ENCODE measurements at regions not wholly inside any gene's neighbourhood (a gene's known extent, or its start where the extent isn't known, plus 50 kb on each side); places are given as distances from the start of the nearest gene placed in this dataset.

DNA sequence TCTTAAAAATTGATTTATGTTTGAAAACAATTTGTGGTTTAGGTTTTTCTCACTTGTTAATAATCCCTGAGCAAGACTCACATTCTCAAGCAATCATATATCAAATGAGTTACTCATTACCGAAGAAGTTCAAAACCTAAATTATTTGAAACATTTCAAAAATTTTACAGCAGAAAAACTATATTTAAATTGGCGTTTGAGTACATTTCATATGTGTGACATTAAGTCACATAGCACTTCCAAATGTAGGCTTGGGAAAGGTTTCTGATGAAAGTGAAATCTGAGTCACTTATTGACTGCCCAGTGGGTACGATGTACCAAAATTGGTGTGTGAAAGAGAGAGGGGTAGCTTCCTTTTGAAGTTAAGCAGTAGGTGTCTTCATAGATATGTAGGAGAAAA, 411.4 kb upstream of the SGCD start:
- RAD21 ChIA-PET (ENCODE audit: low non-redundant PET in 1 of 2, low total read pairs in 2 of 2, uncharacterized antibody in 2 of 2, unreplicated experiment in 2 of 2), result no interaction called here
- Histone ChIP-seq H3K4me1 (ENCODE audit: control insufficient read depth in 1 of 2, insufficient read depth in 2 of 2, low read length in 2 of 2) (no peaks in the 10 kb centered on the region), H3K9me2 (ENCODE audit: insufficient read depth) (no peaks in the 10 kb centered on the region), H3K27ac (ENCODE audit: low read depth, low read length) (no peak overlapping the region), H3K9me3 (ENCODE audit: control insufficient read depth in 1 of 2, insufficient read depth in 1 of 2, low read depth in 1 of 2, low read length in 2 of 2) (peaks cover 0 to 7% of the 10 kb centered on the region in 2 experiments; a peak in 2 of 4 replicates), H4K20me1 (ENCODE audit: insufficient read depth) (no peaks in the 10 kb centered on the region), H2AFZ (ENCODE audit: low read depth, low read length, poor library complexity, severe bottlenecking) (no peak overlapping the region), H3K4me3 (replicated peaks in 1 of 2; ENCODE audit: low read depth in 1 of 2, low read length in 2 of 2) (no peak overlapping the region), H3K36me3 (ENCODE audit: control insufficient read depth in 1 of 2, insufficient read depth in 2 of 2, low read length in 2 of 2) (no peaks in the 10 kb centered on the region), H3K4me2 (ENCODE audit: low read length) (no peak overlapping the region), H3K9ac (ENCODE audit: low read length) (no peak overlapping the region), H3K27me3 (ENCODE audit: insufficient read depth, low read length) (no peaks in the 10 kb centered on the region), H3K79me2 (ENCODE audit: insufficient read depth, low read length) (no peaks in the 10 kb centered on the region)
- DNase-seq (ENCODE audit: low read depth, low spot score) (no peak), ATAC-seq (no peak)
- intact Hi-C loops (cut with micrococcal nuclease), result no loop called here
- TF ChIP-seq POLR2AphosphoS5 (IDR thresholded peaks at IDR 0.05; ENCODE audit: low read depth, low read length) (no peak), EGR1 (IDR thresholded peaks at IDR 0.05; ENCODE audit: low read depth) (no peak), ZNF274 (IDR thresholded peaks at IDR 0.05; ENCODE audit: low read depth, low read length) (no peak), YY1 (IDR thresholded peaks at IDR 0.05; ENCODE audit: extremely low read depth, insufficient replicate concordance, low read depth, low read length) (no peak)
- TF ChIP-seq, protein P1, sequence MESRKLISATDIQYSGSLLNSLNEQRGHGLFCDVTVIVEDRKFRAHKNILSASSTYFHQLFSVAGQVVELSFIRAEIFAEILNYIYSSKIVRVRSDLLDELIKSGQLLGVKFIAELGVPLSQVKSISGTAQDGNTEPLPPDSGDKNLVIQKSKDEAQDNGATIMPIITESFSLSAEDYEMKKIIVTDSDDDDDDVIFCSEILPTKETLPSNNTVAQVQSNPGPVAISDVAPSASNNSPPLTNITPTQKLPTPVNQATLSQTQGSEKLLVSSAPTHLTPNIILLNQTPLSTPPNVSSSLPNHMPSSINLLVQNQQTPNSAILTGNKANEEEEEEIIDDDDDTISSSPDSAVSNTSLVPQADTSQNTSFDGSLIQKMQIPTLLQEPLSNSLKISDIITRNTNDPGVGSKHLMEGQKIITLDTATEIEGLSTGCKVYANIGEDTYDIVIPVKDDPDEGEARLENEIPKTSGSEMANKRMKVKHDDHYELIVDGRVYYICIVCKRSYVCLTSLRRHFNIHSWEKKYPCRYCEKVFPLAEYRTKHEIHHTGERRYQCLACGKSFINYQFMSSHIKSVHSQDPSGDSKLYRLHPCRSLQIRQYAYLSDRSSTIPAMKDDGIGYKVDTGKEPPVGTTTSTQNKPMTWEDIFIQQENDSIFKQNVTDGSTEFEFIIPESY (IDR thresholded peaks at IDR 0.05; ENCODE audit: extremely low read depth, insufficient replicate concordance, low read length), result no peak
- TF ChIP-seq, protein P2, sequence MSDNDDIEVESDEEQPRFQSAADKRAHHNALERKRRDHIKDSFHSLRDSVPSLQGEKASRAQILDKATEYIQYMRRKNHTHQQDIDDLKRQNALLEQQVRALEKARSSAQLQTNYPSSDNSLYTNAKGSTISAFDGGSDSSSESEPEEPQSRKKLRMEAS (IDR thresholded peaks at IDR 0.05), result no peak
- POLR2A ChIA-PET, result no interaction called here
- CTCF ChIA-PET, result no interaction called here
- no TSS peak for BruUV-seq (replicated peaks)

DNA sequence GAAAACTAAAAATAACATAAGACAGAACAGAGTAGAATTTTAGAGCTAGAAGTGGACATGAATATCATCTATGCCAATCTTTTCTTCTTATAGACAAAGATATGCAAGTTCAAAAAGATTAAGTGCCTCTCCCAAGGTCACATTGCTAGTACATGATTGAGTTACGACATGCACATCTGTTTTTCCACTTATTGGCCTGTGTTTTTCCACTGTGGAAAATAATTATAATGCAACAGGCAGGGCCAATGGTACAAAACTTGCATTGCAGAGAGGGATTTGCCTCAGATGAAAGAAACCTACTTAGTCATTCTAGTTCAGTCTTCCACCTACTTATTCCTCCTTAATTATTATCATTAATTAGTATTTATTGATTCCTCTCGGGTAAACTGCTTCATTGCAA, 407.8 kb upstream of the SGCD start:
- Histone ChIP-seq H3K4me1 (ENCODE audit: control insufficient read depth in 1 of 2, insufficient read depth in 2 of 2, low read length in 2 of 2) (no peaks in the 10 kb centered on the region), H3K79me2 (ENCODE audit: insufficient read depth, low read length) (no peaks in the 10 kb centered on the region), H3K36me3 (ENCODE audit: control insufficient read depth in 1 of 2, insufficient read depth in 2 of 2, low read length in 2 of 2) (no peaks in the 10 kb centered on the region), H2AFZ (ENCODE audit: low read depth, low read length, poor library complexity, severe bottlenecking) (no peak overlapping the region), H3K27me3 (ENCODE audit: insufficient read depth, low read length) (no peaks in the 10 kb centered on the region), H4K20me1 (ENCODE audit: insufficient read depth) (no peaks in the 10 kb centered on the region), H3K4me2 (ENCODE audit: low read length) (no peak overlapping the region), H3K9me2 (ENCODE audit: insufficient read depth) (no peaks in the 10 kb centered on the region), H3K27ac (ENCODE audit: low read depth, low read length) (no peak overlapping the region), H3K4me3 (replicated peaks in 1 of 2; ENCODE audit: low read depth in 1 of 2, low read length in 2 of 2) (no peak overlapping the region), H3K9me3 (ENCODE audit: control insufficient read depth in 1 of 2, insufficient read depth in 1 of 2, low read depth in 1 of 2, low read length in 2 of 2) (peaks cover 0 to 7% of the 10 kb centered on the region in 2 experiments; a peak in 2 of 4 replicates), H3K9ac (ENCODE audit: low read length) (no peak overlapping the region)
- ChIA-PET CTCF (no interaction called here), RAD21 (ENCODE audit: low non-redundant PET in 1 of 2, low total read pairs in 2 of 2, uncharacterized antibody in 2 of 2, unreplicated experiment in 2 of 2) (no interaction called here), POLR2A (no interaction called here)
- DNase-seq (ENCODE audit: low read depth, low spot score), result no peak
- BruUV-seq (replicated peaks), result no TSS peak
- no peak for ATAC-seq
- intact Hi-C loops (cut with micrococcal nuclease), result no loop called here
- TF ChIP-seq, protein P3, sequence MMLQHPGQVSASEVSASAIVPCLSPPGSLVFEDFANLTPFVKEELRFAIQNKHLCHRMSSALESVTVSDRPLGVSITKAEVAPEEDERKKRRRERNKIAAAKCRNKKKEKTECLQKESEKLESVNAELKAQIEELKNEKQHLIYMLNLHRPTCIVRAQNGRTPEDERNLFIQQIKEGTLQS (IDR thresholded peaks at IDR 0.05), result no peak
- TF ChIP-seq EZH2 (IDR thresholded peaks at IDR 0.05), result no peak
- TF ChIP-seq FOSL1 (IDR thresholded peaks at IDR 0.05; ENCODE audit: low read depth), result no peak
- no peak for TF ChIP-seq POLR2AphosphoS5 (IDR thresholded peaks at IDR 0.05; ENCODE audit: low read depth, low read length)
- no peak for TF ChIP-seq CEBPB (IDR thresholded peaks at IDR 0.05; ENCODE audit: low read depth)
- TF ChIP-seq, protein P1 (IDR thresholded peaks at IDR 0.05; ENCODE audit: extremely low read depth, insufficient replicate concordance, low read length), result no peak
- no peak for TF ChIP-seq CBX3 (IDR thresholded peaks at IDR 0.05; ENCODE audit: low read depth)
- TF ChIP-seq SIN3A (IDR thresholded peaks at IDR 0.05; ENCODE audit: low read depth), result no peak
- no peak for TF ChIP-seq EGR1 (IDR thresholded peaks at IDR 0.05; ENCODE audit: low read depth)
- TF ChIP-seq, protein P4, sequence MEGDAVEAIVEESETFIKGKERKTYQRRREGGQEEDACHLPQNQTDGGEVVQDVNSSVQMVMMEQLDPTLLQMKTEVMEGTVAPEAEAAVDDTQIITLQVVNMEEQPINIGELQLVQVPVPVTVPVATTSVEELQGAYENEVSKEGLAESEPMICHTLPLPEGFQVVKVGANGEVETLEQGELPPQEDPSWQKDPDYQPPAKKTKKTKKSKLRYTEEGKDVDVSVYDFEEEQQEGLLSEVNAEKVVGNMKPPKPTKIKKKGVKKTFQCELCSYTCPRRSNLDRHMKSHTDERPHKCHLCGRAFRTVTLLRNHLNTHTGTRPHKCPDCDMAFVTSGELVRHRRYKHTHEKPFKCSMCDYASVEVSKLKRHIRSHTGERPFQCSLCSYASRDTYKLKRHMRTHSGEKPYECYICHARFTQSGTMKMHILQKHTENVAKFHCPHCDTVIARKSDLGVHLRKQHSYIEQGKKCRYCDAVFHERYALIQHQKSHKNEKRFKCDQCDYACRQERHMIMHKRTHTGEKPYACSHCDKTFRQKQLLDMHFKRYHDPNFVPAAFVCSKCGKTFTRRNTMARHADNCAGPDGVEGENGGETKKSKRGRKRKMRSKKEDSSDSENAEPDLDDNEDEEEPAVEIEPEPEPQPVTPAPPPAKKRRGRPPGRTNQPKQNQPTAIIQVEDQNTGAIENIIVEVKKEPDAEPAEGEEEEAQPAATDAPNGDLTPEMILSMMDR (IDR thresholded peaks at IDR 0.05 in 2 of 3, conservative IDR thresholded peaks at IDR 0.05 in 1 of 3; ENCODE audit: borderline replicate concordance in 1 of 3, insufficient read depth in 1 of 3, low read depth in 2 of 3, low read length in 2 of 3), result no peak
- no peak for TF ChIP-seq TCF7L2 (IDR thresholded peaks at IDR 0.05; ENCODE audit: borderline replicate concordance, extremely low read depth, insufficient read depth, insufficient read length)
